HepG2 (cell line): ENCODE measurements at regions not wholly inside any gene's neighbourhood (a gene's known extent, or its start where the extent isn't known, plus 50 kb on each side); places are given as distances from the start of the nearest gene placed in this dataset.

ENCODE experiments used
- ATAC-seq: fragments of 200-7000 bp; cut with Tn5 transposase; 3 replicates; pipeline ENCODE4 v1.9.1; 2020; ENCODE audit warnings: mild to moderate bottlenecking, moderate library complexity
- BruUV-seq: library from RNA; stranded (reverse); fragments of 400-500 nt; replicated peaks from 2 replicates; lab custom pipeline; 2021; lab: Mats Ljungman, UMichigan
- CTCF ChIA-PET: fragments of 300-600 bp; formaldehyde crosslinking; extraction: SDS; loops from one replicate; lab custom pipeline; 2021; ENCODE audit warnings: low total read pairs, inconsistent platforms, low intra/inter-chr PET ratio; lab: Yijun Ruan, JAX
- POLR2A ChIA-PET: fragments of 350-600 bp; sonication (Branson Sonifier 250); formaldehyde crosslinking; loops from one replicate; lab custom pipeline; 2020; ENCODE audit warnings: antibody characterized with exemption, inconsistent platforms; lab: Yijun Ruan, JAX
- DNase-seq: peaks from one replicate; pipeline ENCODE4 v3.0.0-alpha.2; 2015; ENCODE audit warnings: low spot score
- FAIRE-seq: peaks from 3 replicates; lab custom pipeline; 2011; peaks lifted over from hg19 to GRCh38; lab: Jason Lieb, UNC
- H2AFZ ChIP-seq: one replicate; pipeline ENCODE4 v1.6.1; 2011; ENCODE audit warnings: low read length, inconsistent platforms
- H3K27ac ChIP-seq: fragments of 300-600 bp; 3 replicates; pipeline ENCODE4 v1.8.0; 2011; ENCODE audit warnings: mixed run types, mild to moderate bottlenecking, mixed read lengths, low read length, inconsistent platforms; ENCODE audit not compliant: insufficient read depth; ENCODE audit errors: extremely low read length
- H3K27me3 ChIP-seq, 2 experiments: fragments of 200-600 bp in 1 of 2; 2 replicates in 1 of 2; 3 replicates in 1 of 2; pipeline versions ENCODE4 v1.6.0 to v1.8.0; 2011; ENCODE audit warnings: low read length in 2 of 2, mild to moderate bottlenecking in 2 of 2, moderate library complexity in 2 of 2, inconsistent platforms in 1 of 2; ENCODE audit not compliant: insufficient read depth in 2 of 2, control insufficient read depth in 1 of 2
- H3K36me3 ChIP-seq, 2 experiments: fragments of 200-600 bp in 1 of 2; replicated peaks in 1 of 2; 2 replicates in 1 of 2; 3 replicates in 1 of 2; pipeline versions ENCODE4 v1.5.1 to v1.8.0; 2011; ENCODE audit warnings: low read length in 2 of 2, inconsistent platforms in 1 of 2; ENCODE audit not compliant: insufficient read depth in 2 of 2, control insufficient read depth in 1 of 2
- H3K4me1 ChIP-seq: 2 replicates; pipeline ENCODE4 v1.5.1; 2012; ENCODE audit warnings: low read length, inconsistent platforms; ENCODE audit not compliant: insufficient read depth
- H3K4me2 ChIP-seq: 2 replicates; pipeline ENCODE4 v1.6.0; 2011; ENCODE audit warnings: low read depth, low read length, inconsistent platforms
- H3K4me3 ChIP-seq, 3 experiments: fragments of 200-600 bp in 1 of 3; sonication (generic), shearing (Covaris generic) in 1 of 3; replicated peaks in 1 of 3; 2 replicates each; pipeline ENCODE4 v1.5.1; 2011 to 2016; ENCODE audit warnings: low read length in 3 of 3, inconsistent platforms in 2 of 3, low read depth in 2 of 3, mild to moderate bottlenecking in 2 of 3, control low read depth in 1 of 3, mixed read lengths in 1 of 3; ENCODE audit not compliant: insufficient read depth in 1 of 3
- H3K79me2 ChIP-seq: one replicate; pipeline ENCODE4 v1.6.1; 2011; ENCODE audit warnings: low read length, inconsistent platforms; ENCODE audit not compliant: insufficient read depth
- H3K9ac ChIP-seq: 2 replicates; pipeline ENCODE4 v1.6.0; 2011; ENCODE audit warnings: mild to moderate bottlenecking, low read depth, low read length, inconsistent platforms; ENCODE audit not compliant: insufficient read depth
- H3K9me3 ChIP-seq: 2 replicates; pipeline ENCODE4 v1.5.1; 2012; ENCODE audit warnings: mild to moderate bottlenecking, low read length
- H4K20me1 ChIP-seq: 2 replicates; pipeline ENCODE4 v1.6.0; 2011; ENCODE audit warnings: inconsistent platforms, mild to moderate bottlenecking, low read length, moderate library complexity; ENCODE audit not compliant: insufficient read depth
- MLLT10 ChIP-seq: sonication (generic); formaldehyde crosslinking; IDR thresholded peaks from 2 replicates; pipeline ENCODE4 v1.4.0; 2020; ENCODE audit warnings: missing genetic modification reagents
- THAP11 ChIP-seq: IDR thresholded peaks from 2 replicates; pipeline ENCODE4 v1.6.1; 2016; ENCODE audit warnings: missing biosample characterization, missing genetic modification reagents
- THYN1 ChIP-seq: sonication (generic); formaldehyde crosslinking; IDR thresholded peaks from 2 replicates; pipeline ENCODE4 v1.8.1; 2023; ENCODE audit warnings: low read depth, mild to moderate bottlenecking, moderate library complexity, missing genetic modification reagents, borderline replicate concordance
- WGBS: methylation state at CpG from one replicate; pipeline ENCODE4 v1.1.6; 2017; ENCODE audit warnings: low lambda C conversion rate; 5-methylcytosine and 5-hydroxymethylcytosine counted together
- in situ Hi-C: cut with HindIII; loops from 2 replicates; pipeline ENCODE4 v1.10.0; 2017; ENCODE audit warnings: low pct_unique_long_range_greater_than_20kb; ENCODE audit not compliant: extremely low pct_ligation_motif_present
- intact Hi-C: fragments of 100-400 bp; cut with micrococcal nuclease; formaldehyde crosslinking; loops from one replicate; pipeline ENCODE4 v1.10.0; 2022; ENCODE audit not compliant: unreplicated experiment
- TF ChIP-seq, protein P1 (sequence below): IDR thresholded peaks from 2 replicates; pipeline ENCODE4 v1.6.1; 2016; ENCODE audit warnings: missing biosample characterization, missing genetic modification reagents, low read depth
- TF ChIP-seq, protein P2 (sequence below): sonication (generic); formaldehyde crosslinking; IDR thresholded peaks from 2 replicates; pipeline ENCODE4 v1.5.0; 2020; ENCODE audit warnings: missing genetic modification reagents
- TF ChIP-seq, protein P3 (sequence below): sonication (generic); formaldehyde crosslinking; IDR thresholded peaks from one replicate; pipeline ENCODE4 v1.5.1; 2020; ENCODE audit warnings: mild to moderate bottlenecking, missing genetic modification reagents; ENCODE audit errors: not compliant biosample characterization
- TF ChIP-seq, protein P4 (sequence below): sonication (generic); formaldehyde crosslinking; IDR thresholded peaks from 2 replicates; pipeline ENCODE4 v1.5.1; 2020; ENCODE audit warnings: mild to moderate bottlenecking, missing genetic modification reagents, borderline replicate concordance

DNA sequence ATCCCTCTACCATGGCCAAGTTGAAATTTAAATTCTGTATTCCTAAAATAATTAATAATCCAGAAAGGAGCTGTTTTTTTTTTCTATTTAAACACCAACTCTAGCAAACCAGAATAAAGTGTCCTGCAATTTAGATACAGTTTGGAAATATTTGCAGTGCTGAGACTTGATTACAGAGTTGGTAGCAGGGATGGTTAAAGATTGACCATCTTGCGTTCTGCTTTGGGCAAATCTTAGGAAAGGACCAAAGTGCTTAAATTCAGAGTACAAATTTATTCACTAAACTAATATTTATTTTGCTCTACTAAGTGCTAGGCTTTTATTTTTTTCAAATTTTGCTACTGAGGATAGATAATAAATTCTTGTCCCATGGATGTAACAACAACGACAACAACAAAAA, 180.2 kb upstream of the AADAT start:
- no peak overlapping the region for H3K27ac ChIP-seq
- H3K36me3 ChIP-seq, result no peaks in the 10 kb centered on the region
- no peaks in the 10 kb centered on the region for H3K79me2 ChIP-seq
- in situ Hi-C loops (loop anchor here (25.0 kb wide), 1 partner anchor 133 kb away; no protein-coding TSS in a partner anchor), intact Hi-C loops (no loop called here)
- no TSS peak for BruUV-seq
- POLR2A ChIA-PET, result no interaction called here
- H2AFZ ChIP-seq, result no peak overlapping the region
- DNase-seq (no peak), ATAC-seq (no peak), FAIRE-seq (no peak)
- H3K9me3 ChIP-seq, result no peaks in the 10 kb centered on the region
- H3K9ac ChIP-seq, result no peak overlapping the region
- CTCF ChIA-PET, result no interaction called here
- no peaks in the 10 kb centered on the region for H3K4me1 ChIP-seq
- no peak overlapping the region for H3K4me3 ChIP-seq
- 7% methylated on average over 2 of the region's 2 CpGs for WGBS
- no peaks in the 10 kb centered on the region for H3K27me3 ChIP-seq
- no peak overlapping the region for H3K4me2 ChIP-seq
- no peaks in the 10 kb centered on the region for H4K20me1 ChIP-seq
- no peak for TF ChIP-seq THYN1
- TF ChIP-seq, protein P1, sequence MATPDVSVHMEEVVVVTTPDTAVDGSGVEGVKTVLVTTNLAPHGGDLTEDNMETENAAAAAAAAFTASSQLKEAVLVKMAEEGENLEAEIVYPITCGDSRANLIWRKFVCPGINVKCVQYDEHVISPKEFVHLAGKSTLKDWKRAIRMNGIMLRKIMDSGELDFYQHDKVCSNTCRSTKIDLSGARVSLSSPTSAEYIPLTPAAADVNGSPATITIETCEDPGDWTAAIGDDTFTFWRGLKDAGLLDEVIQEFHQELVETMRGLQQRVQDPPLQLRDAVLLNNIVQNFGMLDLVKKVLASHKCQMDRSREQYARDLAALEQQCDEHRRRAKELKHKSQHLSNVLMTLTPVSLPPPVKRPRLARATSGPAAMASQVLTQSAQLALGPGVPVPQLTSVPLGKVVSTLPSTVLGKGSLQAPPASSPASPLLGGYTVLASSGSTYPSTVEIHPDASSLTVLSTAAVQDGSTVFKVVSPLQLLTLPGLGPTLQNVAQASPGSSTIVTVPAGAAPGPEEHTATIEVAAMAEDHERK (CRISPR knock-in tag), result no peak
- no peak for TF ChIP-seq MLLT10 (CRISPR knock-in tag)
- TF ChIP-seq, protein P2, sequence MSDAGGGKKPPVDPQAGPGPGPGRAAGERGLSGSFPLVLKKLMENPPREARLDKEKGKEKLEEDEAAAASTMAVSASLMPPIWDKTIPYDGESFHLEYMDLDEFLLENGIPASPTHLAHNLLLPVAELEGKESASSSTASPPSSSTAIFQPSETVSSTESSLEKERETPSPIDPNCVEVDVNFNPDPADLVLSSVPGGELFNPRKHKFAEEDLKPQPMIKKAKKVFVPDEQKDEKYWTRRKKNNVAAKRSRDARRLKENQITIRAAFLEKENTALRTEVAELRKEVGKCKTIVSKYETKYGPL (CRISPR knock-in tag), result no peak
- TF ChIP-seq, protein P3, sequence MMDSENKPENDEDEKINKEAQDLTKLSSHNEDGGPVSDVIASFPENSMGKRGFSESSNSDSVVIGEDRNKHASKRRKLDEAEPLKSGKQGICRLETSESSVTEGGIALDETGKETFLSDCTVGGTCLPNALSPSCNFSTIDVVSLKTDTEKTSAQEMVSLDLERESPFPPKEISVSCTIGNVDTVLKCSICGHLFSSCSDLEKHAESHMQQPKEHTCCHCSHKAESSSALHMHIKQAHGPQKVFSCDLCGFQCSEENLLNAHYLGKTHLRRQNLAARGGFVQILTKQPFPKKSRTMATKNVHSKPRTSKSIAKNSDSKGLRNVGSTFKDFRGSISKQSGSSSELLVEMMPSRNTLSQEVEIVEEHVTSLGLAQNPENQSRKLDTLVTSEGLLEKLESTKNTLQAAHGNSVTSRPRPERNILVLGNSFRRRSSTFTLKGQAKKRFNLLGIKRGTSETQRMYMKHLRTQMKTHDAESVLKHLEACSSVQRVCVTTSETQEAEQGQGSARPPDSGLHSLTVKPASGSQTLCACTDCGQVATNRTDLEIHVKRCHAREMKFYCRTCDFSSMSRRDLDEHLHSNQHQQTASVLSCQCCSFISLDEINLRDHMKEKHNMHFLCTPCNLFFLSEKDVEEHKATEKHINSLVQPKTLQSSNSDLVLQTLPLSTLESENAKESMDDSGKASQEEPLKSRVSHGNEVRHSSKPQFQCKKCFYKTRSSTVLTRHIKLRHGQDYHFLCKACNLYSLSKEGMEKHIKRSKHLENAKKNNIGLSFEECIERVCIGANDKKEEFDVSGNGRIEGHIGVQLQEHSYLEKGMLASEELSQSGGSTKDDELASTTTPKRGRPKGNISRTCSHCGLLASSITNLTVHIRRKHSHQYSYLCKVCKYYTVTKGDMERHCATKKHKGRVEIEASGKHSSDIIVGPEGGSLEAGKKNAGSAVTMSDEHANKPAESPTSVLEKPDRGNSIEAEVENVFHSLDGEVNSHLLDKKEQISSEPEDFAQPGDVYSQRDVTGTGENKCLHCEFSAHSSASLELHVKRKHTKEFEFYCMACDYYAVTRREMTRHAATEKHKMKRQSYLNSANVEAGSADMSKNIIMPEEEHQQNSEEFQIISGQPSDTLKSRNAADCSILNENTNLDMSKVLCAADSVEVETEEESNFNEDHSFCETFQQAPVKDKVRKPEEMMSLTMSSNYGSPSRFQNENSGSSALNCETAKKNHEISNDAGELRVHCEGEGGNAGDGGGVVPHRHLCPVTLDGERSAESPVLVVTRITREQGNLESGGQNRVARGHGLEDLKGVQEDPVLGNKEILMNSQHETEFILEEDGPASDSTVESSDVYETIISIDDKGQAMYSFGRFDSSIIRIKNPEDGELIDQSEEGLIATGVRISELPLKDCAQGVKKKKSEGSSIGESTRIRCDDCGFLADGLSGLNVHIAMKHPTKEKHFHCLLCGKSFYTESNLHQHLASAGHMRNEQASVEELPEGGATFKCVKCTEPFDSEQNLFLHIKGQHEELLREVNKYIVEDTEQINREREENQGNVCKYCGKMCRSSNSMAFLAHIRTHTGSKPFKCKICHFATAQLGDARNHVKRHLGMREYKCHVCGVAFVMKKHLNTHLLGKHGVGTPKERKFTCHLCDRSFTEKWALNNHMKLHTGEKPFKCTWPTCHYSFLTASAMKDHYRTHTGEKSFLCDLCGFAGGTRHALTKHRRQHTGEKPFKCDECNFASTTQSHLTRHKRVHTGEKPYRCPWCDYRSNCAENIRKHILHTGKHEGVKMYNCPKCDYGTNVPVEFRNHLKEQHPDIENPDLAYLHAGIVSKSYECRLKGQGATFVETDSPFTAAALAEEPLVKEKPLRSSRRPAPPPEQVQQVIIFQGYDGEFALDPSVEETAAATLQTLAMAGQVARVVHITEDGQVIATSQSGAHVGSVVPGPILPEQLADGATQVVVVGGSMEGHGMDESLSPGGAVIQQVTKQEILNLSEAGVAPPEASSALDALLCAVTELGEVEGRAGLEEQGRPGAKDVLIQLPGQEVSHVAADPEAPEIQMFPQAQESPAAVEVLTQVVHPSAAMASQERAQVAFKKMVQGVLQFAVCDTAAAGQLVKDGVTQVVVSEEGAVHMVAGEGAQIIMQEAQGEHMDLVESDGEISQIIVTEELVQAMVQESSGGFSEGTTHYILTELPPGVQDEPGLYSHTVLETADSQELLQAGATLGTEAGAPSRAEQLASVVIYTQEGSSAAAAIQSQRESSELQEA (CRISPR knock-in tag), result no peak
- TF ChIP-seq, protein P4, sequence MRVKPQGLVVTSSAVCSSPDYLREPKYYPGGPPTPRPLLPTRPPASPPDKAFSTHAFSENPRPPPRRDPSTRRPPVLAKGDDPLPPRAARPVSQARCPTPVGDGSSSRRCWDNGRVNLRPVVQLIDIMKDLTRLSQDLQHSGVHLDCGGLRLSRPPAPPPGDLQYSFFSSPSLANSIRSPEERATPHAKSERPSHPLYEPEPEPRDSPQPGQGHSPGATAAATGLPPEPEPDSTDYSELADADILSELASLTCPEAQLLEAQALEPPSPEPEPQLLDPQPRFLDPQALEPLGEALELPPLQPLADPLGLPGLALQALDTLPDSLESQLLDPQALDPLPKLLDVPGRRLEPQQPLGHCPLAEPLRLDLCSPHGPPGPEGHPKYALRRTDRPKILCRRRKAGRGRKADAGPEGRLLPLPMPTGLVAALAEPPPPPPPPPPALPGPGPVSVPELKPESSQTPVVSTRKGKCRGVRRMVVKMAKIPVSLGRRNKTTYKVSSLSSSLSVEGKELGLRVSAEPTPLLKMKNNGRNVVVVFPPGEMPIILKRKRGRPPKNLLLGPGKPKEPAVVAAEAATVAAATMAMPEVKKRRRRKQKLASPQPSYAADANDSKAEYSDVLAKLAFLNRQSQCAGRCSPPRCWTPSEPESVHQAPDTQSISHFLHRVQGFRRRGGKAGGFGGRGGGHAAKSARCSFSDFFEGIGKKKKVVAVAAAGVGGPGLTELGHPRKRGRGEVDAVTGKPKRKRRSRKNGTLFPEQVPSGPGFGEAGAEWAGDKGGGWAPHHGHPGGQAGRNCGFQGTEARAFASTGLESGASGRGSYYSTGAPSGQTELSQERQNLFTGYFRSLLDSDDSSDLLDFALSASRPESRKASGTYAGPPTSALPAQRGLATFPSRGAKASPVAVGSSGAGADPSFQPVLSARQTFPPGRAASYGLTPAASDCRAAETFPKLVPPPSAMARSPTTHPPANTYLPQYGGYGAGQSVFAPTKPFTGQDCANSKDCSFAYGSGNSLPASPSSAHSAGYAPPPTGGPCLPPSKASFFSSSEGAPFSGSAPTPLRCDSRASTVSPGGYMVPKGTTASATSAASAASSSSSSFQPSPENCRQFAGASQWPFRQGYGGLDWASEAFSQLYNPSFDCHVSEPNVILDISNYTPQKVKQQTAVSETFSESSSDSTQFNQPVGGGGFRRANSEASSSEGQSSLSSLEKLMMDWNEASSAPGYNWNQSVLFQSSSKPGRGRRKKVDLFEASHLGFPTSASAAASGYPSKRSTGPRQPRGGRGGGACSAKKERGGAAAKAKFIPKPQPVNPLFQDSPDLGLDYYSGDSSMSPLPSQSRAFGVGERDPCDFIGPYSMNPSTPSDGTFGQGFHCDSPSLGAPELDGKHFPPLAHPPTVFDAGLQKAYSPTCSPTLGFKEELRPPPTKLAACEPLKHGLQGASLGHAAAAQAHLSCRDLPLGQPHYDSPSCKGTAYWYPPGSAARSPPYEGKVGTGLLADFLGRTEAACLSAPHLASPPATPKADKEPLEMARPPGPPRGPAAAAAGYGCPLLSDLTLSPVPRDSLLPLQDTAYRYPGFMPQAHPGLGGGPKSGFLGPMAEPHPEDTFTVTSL (CRISPR knock-in tag), result no peak
- TF ChIP-seq THAP11 (CRISPR knock-in tag), result no peak
